DOHH2 (cell line): ENCODE measurements at regions not wholly inside any gene's neighbourhood (a gene's known extent, or its start where the extent isn't known, plus 50 kb on each side); places are given as distances from the start of the nearest gene placed in this dataset.
"Not testable (repeated sequence)": the region's sequence is repeated elsewhere in the genome, so short reads cannot be mapped to it uniquely, and the experiment has no call there.

ENCODE experiments used
- H3F3A ChIP-seq: fragments of 200-600 bp; sonication (generic), shearing (Covaris generic); 2 replicates; pipeline ENCODE4 v1.6.0; 2016; ENCODE audit warnings: antibody characterized with exemption, mild to moderate bottlenecking; ENCODE audit not compliant: control insufficient read depth, insufficient read depth
- H3K27ac ChIP-seq: fragments of 200-600 bp; sonication (generic); 2 replicates; pipeline ENCODE4 v1.5.1; 2014; ENCODE audit warnings: low read depth, mild to moderate bottlenecking, low read length, moderate library complexity
- H3K27me3 ChIP-seq: fragments of 200-600 bp; sonication (generic); 2 replicates; pipeline ENCODE4 v1.6.1; 2014; ENCODE audit warnings: mild to moderate bottlenecking, low read length, mixed read lengths; ENCODE audit not compliant: control insufficient read depth
- H3K36me3 ChIP-seq: fragments of 200-600 bp; sonication (generic); 2 replicates; pipeline ENCODE4 v1.6.1; 2014; ENCODE audit warnings: mild to moderate bottlenecking, low read length, moderate library complexity, mixed read lengths; ENCODE audit not compliant: control insufficient read depth
- H3K4me1 ChIP-seq: fragments of 200-600 bp; sonication (generic); 2 replicates; pipeline ENCODE4 v1.6.1; 2014; ENCODE audit warnings: mild to moderate bottlenecking, low read length, mixed read lengths; ENCODE audit not compliant: control insufficient read depth
- H3K4me2 ChIP-seq: fragments of 200-600 bp; sonication (generic); 2 replicates; pipeline ENCODE4 v1.6.0; 2014; ENCODE audit warnings: mild to moderate bottlenecking, low read length, moderate library complexity
- H3K4me3 ChIP-seq: fragments of 200-600 bp; sonication (generic); 2 replicates; pipeline ENCODE4 v1.5.1; 2014; ENCODE audit warnings: mild to moderate bottlenecking, low read length, mixed read lengths
- H3K79me2 ChIP-seq: fragments of 200-600 bp; sonication (generic); 2 replicates; pipeline ENCODE4 v1.6.1; 2014; ENCODE audit warnings: mild to moderate bottlenecking, low read length, mixed read lengths; ENCODE audit not compliant: control insufficient read depth
- H3K9me2 ChIP-seq: fragments of 200-600 bp; sonication (generic); replicated peaks from 2 replicates; pipeline ENCODE4 v1.6.1; 2014; ENCODE audit warnings: mild to moderate bottlenecking, low read length, mixed read lengths; ENCODE audit not compliant: control insufficient read depth
- H3K9me3 ChIP-seq: fragments of 200-600 bp; sonication (generic); 2 replicates; pipeline ENCODE4 v1.6.1; 2014; ENCODE audit warnings: antibody characterized with exemption, low read length, mixed read lengths; ENCODE audit not compliant: control insufficient read depth, insufficient read depth
- H4K20me1 ChIP-seq: fragments of 200-600 bp; sonication (generic); 2 replicates; pipeline ENCODE4 v1.6.0; 2014; ENCODE audit warnings: low read depth, mild to moderate bottlenecking, antibody characterized with exemption, low read length, moderate library complexity; ENCODE audit not compliant: control insufficient read depth, insufficient read depth
- EZH2phosphoT487 ChIP-seq: fragments of 200-600 bp; sonication (generic); IDR thresholded peaks from 2 replicates; pipeline ENCODE4 v1.6.1; 2017; ENCODE audit warnings: borderline replicate concordance, mild to moderate bottlenecking, antibody characterized with exemption, low read length, moderate library complexity, mixed read lengths
- TF ChIP-seq, protein P1 (sequence below): fragments of 200-600 bp; sonication (generic); IDR thresholded peaks from one replicate; pipeline ENCODE4 v1.5.1; 2014; ENCODE audit warnings: antibody characterized with exemption, mild to moderate bottlenecking, low read depth, low read length; ENCODE audit not compliant: poor library complexity, severe bottlenecking

DNA sequence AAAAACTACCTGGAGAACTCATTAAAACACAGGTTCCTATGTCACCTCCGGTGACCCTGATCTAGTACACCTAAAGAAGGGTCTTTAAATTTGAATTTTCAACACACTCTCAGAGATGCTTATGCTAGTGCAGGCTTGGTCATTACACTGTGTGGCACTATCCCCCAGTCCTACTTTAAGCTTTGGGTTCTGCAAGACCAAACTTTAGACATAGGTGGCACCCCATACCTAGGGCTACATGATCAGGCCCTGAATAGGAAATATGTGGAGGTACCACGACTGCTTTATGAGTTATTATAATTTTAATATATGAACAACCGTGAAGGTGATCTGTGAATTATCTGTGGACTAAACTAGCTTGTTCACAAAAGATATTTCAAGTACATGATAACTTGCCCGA lies 201.3 kb upstream of the OR13F1 start:
- Histone ChIP-seq H3K4me1 (no peaks in the 10 kb centered on the region), H3K36me3 (no peaks in the 10 kb centered on the region), H3K27me3 (no peaks in the 10 kb centered on the region), H3K4me3 (no peak overlapping the region), H3K27ac (no peak overlapping the region), H3K4me2 (no peak overlapping the region), H3K9me2 (no peaks in the 10 kb centered on the region), H3K79me2 (no peaks in the 10 kb centered on the region), H3F3A (no peaks in the 10 kb centered on the region), H4K20me1 (no peaks in the 10 kb centered on the region), H3K9me3 (no peaks in the 10 kb centered on the region)
- TF ChIP-seq, protein P1, sequence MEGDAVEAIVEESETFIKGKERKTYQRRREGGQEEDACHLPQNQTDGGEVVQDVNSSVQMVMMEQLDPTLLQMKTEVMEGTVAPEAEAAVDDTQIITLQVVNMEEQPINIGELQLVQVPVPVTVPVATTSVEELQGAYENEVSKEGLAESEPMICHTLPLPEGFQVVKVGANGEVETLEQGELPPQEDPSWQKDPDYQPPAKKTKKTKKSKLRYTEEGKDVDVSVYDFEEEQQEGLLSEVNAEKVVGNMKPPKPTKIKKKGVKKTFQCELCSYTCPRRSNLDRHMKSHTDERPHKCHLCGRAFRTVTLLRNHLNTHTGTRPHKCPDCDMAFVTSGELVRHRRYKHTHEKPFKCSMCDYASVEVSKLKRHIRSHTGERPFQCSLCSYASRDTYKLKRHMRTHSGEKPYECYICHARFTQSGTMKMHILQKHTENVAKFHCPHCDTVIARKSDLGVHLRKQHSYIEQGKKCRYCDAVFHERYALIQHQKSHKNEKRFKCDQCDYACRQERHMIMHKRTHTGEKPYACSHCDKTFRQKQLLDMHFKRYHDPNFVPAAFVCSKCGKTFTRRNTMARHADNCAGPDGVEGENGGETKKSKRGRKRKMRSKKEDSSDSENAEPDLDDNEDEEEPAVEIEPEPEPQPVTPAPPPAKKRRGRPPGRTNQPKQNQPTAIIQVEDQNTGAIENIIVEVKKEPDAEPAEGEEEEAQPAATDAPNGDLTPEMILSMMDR: no peak
- no peak for TF ChIP-seq EZH2phosphoT487

DNA sequence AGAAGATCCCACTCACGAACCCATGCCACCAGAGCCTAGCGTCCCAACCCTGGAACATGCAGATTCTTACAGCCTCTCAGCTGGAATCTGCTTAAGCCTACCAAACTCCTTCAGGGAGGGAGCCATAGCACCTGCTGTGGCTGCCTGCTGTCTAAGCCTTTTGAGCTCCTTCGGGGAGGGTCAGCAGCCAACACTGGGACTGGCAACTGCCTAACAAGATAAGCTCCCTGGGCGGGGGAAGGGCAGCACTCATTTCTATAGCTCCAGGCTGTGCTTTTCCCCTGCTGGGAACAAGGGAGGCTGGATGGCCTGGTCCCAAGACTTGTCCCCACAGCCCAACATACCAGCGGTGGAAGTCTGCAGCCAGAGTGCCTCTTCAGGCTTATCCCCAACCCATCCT lies 199.1 kb upstream of the OR13F1 start:
- no peaks in the 10 kb centered on the region for H3F3A ChIP-seq
- no peaks in the 10 kb centered on the region for H3K4me1 ChIP-seq
- no peak overlapping the region for H3K4me3 ChIP-seq
- no peaks in the 10 kb centered on the region for H3K9me2 ChIP-seq
- H3K4me2 ChIP-seq: no peak overlapping the region
- no peaks in the 10 kb centered on the region for H3K36me3 ChIP-seq
- H3K9me3 ChIP-seq: no peaks in the 10 kb centered on the region
- no peak for TF ChIP-seq EZH2phosphoT487
- TF ChIP-seq, protein P1: no peak
- no peak overlapping the region for H3K27ac ChIP-seq
- H3K27me3 ChIP-seq: no peaks in the 10 kb centered on the region
- no peaks in the 10 kb centered on the region for H4K20me1 ChIP-seq
- no peaks in the 10 kb centered on the region for H3K79me2 ChIP-seq

- Histone ChIP-seq H3K79me2 (no peaks in the 10 kb centered on the region), H3K4me2 (no peak overlapping the region), H3K9me3 (no peaks in the 10 kb centered on the region), H3F3A (no peaks in the 10 kb centered on the region), H4K20me1 (no peaks in the 10 kb centered on the region), H3K9me2 (no peaks in the 10 kb centered on the region), H3K4me3 (no peak overlapping the region), H3K4me1 (no peaks in the 10 kb centered on the region), H3K27ac (no peak overlapping the region), H3K27me3 (no peaks in the 10 kb centered on the region), H3K36me3 (no peaks in the 10 kb centered on the region)
- TF ChIP-seq, protein P1: no peak
- TF ChIP-seq EZH2phosphoT487: no peak
Observed at GRCh38 chr9:104313396-104314110, 190.5 kb upstream of the OR13F1 start.

- not testable (repeated sequence) for H3K4me1 ChIP-seq, H4K20me1 ChIP-seq, H3F3A ChIP-seq, H3K4me2 ChIP-seq, H3K9me3 ChIP-seq, H3K4me3 ChIP-seq, H3K36me3 ChIP-seq, H3K9me2 ChIP-seq, H3K79me2 ChIP-seq, H3K27me3 ChIP-seq, H3K27ac ChIP-seq
Observed at GRCh38 chr9:104316201-104317009, 187.7 kb upstream of the OR13F1 start.
